ENCODE measurements at regions not wholly inside any gene's neighbourhood (a gene's known extent, or its start where the extent isn't known, plus 50 kb on each side); places are given as distances from the start of the nearest gene placed in this dataset.

- H3K4me3 ChIP-seq (ENCODE audit: low read depth, poor library complexity, severe bottlenecking), result no peak overlapping the region
- intact Hi-C loops (cut with DNase I; ENCODE audit: low total_unique reads), result no loop called here
- no peak for TF ChIP-seq POLR2A (IDR thresholded peaks at IDR 0.05)
- TF ChIP-seq CTCF (IDR thresholded peaks at IDR 0.05), result no peak
- no peak for DNase-seq (ENCODE audit: low spot score in 2 of 2)
These were observed 918.3 kb upstream of the MAP3K7 start for GRCh38 chr6:91505199-91505598.

- WGBS, 2 donors, result 63 to 73% methylated on average over 4 of the region's 4 CpGs
- intact Hi-C loops (cut with DNase I; ENCODE audit: low total_unique reads), result no loop called here
These were observed 915.1 kb upstream of the MAP3K7 start for GRCh38 chr6:91501930-91502329.

GRCh38 chr6:91500689-91501303 lies 913.9 kb upstream of the MAP3K7 start:
- intact Hi-C loops (cut with DNase I; ENCODE audit: low total_unique reads), result no loop called here
- no peak overlapping the region for H3K4me3 ChIP-seq (ENCODE audit: low read depth, poor library complexity, severe bottlenecking)
- DNase-seq (ENCODE audit: low spot score in 2 of 2), result no peak
- TF ChIP-seq POLR2A (IDR thresholded peaks at IDR 0.05) (no peak), CTCF (IDR thresholded peaks at IDR 0.05) (no peak)
- WGBS, 2 donors, result 96 to 98% methylated on average over 1 of the region's 1 CpG

More at GRCh38 chr6:91501930-91502329, 915.1 kb upstream of the MAP3K7 start:
- H3K4me3 ChIP-seq (ENCODE audit: low read depth, poor library complexity, severe bottlenecking), result no peak overlapping the region
- DNase-seq (ENCODE audit: low spot score in 2 of 2), result no peak
- TF ChIP-seq CTCF (IDR thresholded peaks at IDR 0.05) (no peak), POLR2A (IDR thresholded peaks at IDR 0.05) (no peak)

GRCh38 chr6:91498576-91498975 lies 911.7 kb upstream of the MAP3K7 start:
- no peak overlapping the region for H3K4me3 ChIP-seq (ENCODE audit: low read depth, poor library complexity, severe bottlenecking)
- TF ChIP-seq POLR2A (IDR thresholded peaks at IDR 0.05) (no peak), CTCF (IDR thresholded peaks at IDR 0.05) (no peak)
- DNase-seq (ENCODE audit: low spot score in 2 of 2), result no peak
- 90 to 95% methylated on average over 1 of the region's 1 CpG for WGBS, 2 donors
- intact Hi-C loops (cut with DNase I; ENCODE audit: low total_unique reads), result no loop called here

GRCh38 chr6:91497770-91498169 lies 910.9 kb upstream of the MAP3K7 start:
- WGBS, 2 donors, result 84 to 94% methylated on average over 1 of the region's 1 CpG
- intact Hi-C loops (cut with DNase I; ENCODE audit: low total_unique reads), result no loop called here
- TF ChIP-seq CTCF (IDR thresholded peaks at IDR 0.05) (no peak), POLR2A (IDR thresholded peaks at IDR 0.05) (no peak)
- DNase-seq (ENCODE audit: low spot score in 2 of 2), result no peak
- H3K4me3 ChIP-seq (ENCODE audit: low read depth, poor library complexity, severe bottlenecking), result no peak overlapping the region

- no peak for DNase-seq (ENCODE audit: low spot score in 2 of 2)
- TF ChIP-seq POLR2A (IDR thresholded peaks at IDR 0.05) (no peak), CTCF (IDR thresholded peaks at IDR 0.05) (no peak)
- intact Hi-C loops (cut with DNase I; ENCODE audit: low total_unique reads), result no loop called here
- no peak overlapping the region for H3K4me3 ChIP-seq (ENCODE audit: low read depth, poor library complexity, severe bottlenecking)
- 46 to 53% methylated on average over 2 of the region's 2 CpGs for WGBS, 2 donors
These were observed 903.9 kb upstream of the MAP3K7 start for GRCh38 chr6:91490671-91491301.
